Hematopoietic multipotent progenitor cell treated with erythropoietin and hydrocortisone succinate and interleukin-3 and kit ligand, for 6 days (in vitro differentiated cells): ENCODE measurements at regions not wholly inside any gene's neighbourhood (a gene's known extent, or its start where the extent isn't known, plus 50 kb on each side); places are given as distances from the start of the nearest gene placed in this dataset.

ENCODE experiments used
- DNase-seq: peaks from one replicate; pipeline ENCODE4 v3.0.0-alpha.2; 2015

DNA sequence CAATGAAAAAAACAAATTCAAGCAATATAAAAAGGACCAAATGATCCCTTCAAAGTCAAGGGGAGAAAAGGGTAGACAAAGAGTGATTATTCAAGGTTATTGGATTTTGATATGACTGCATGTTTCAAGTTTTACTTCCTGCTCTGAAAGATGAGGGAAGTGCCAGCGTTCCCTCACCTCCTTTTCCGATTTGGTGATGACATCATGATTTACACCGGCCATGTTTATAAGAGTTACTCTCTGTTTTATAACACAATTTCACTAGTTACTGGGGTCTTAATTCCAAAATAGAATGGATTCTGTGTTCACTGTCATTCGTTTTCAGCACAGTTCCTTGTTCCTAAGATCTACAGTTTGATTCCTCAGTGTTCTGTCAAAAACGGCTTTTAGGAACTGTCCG is 60.5 kb upstream of the CPXM2 start:
- DNase-seq, result no peak

DNA sequence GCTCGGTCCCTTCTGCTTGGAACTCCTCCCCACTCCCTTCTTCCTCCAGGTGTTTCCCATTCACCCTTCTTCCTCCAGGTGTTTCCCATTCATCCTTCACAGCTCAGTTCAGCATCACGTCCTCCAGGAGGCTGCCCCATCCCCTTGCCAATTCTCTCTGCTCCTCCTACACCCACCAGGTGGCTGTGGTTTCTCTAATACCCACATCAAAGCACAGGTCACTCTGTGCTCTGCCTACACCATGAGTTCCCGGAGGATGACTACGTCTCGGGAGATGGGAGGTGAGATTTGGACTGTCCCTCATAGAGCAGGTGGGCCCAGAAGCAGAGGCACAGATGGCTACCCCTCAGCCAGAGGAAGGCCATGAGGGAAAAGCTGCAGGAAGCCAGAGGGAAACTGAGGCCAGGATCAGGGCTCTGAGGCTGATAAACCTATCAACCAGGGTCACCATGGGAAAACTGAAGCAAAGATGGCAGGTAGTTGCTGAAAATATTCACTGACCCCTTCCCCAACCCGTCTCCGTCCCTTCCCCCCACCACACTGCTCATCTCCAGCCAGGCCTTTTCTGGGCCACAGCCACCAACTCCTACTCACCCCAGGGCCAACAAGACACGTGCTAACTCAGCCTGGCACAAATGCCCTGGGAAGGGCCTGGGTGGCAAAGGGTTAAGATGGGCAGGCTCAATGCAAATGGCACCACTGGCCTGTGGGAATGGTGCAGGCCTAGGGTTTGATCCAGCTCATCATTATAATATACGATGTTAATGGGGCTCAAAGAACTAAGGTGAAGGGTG is 56.6 kb upstream of the CPXM2 start:
- DNase-seq, result no peak

DNA sequence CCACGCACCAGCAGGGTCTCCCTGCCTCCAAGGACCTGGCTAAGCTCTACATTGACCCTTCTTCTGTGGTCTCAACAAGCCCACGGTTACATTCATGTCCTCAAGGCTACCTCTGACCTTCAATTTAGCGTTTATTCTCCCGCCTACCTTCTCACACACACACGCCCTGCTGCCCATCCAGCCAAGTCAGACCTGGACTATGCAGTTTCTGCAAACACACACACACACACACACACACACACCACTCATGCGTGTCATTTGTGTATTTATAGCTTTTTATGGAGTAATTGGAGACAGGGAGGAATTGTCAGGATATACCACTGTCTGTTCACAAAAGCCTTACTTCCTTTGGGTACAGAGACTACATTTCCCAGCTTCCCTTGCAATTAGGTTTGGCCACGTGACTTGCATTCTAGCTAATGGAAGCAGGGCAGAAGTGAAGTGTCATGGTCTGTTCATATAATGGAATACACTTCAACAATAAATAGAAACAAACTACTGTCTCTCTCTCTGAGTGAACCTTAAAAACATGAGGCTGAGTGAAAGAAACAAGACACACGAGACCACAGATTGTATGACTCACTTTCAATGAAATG is 53.8 kb upstream of the CPXM2 start:
- peak; percentile 32 for DNase-seq

DNA sequence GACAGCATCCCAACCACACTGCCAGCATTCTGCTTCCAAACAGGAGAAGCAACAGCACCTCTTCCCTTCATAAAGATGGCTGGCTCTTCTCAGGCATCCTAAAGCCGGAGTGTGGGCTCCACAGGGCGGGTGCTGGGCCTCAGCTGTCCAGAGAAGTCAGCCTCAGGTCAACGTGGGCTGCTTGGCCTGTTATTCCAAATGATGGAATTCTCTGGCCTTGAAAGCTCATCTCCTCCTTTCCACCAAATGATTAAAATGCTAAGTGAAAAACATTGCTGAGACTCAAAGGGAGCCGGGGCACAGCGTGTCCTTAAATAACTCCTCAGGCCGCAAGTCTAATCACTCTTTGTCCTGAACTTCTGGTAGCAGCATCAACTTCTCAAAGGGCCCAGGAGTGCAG is 53.1 kb upstream of the CPXM2 start:
- no peak for DNase-seq

DNA sequence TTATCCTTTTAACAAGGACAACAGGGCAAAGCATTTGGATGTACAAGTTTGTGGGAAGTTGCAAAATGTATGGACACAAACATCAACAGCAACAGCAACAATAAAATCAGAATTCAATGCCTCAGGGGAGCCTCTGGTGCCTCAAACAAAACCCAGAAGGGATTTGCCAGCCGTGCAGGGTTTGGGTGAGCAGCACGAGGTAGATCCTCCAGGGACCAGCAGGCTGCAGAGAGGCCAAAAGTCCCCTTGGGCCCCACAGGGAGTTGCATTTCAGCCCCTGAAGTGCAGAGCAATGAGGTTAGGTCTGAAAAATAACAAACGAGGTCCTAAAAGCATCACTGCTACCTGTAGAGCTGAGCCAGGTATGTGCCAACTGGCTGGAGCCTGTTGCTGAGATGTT is 51.7 kb upstream of the CPXM2 start:
- no peak for DNase-seq

DNA sequence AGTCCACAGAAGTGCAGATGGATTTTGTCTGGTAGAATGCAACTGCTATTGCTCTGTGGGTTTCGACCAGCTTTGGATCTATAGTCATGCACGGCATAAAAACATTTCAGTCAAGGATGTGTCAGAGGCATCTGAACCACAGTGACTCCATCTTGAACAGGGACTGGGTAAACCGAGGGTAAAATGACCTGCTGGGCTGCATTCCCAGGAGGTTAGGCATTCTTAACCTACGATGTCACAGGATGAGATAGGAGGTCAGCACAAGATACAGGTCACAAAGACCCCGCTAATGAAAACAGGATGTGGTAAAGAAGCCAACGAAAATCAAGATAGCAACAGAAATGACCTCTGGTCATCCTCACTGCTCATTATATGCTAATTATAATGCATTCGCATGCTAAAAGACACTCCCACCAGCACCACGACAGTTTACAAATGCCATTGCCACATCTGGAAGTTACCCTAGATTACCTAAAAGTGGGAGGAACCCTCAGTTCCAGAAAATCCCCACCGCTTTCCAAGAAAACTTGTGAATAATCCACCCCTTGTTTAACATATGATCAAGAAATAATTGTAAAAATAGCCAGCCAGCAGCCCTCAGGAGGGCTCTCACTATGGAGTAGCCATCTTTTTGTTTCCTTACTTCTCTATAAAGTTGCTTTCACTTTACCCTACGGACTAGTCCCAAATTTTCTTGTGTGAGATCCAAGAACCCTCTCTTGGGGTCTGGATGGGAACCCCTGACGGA is 50.7 kb upstream of the CPXM2 start:
- no peak for DNase-seq
